Effector memory CD4-positive, alpha-beta T cell (primary cell): ENCODE measurements at regions not wholly inside any gene's neighbourhood (a gene's known extent, or its start where the extent isn't known, plus 50 kb on each side); places are given as distances from the start of the nearest gene placed in this dataset.

ENCODE experiments used
- DNase-seq, 3 donors: peaks; one replicate each; pipeline ENCODE4 v3.0.0-alpha.2; 2020
- H3K27ac ChIP-seq: 2 replicates; pipeline ENCODE4 v1.7.0; 2013; ENCODE audit warnings: mild to moderate bottlenecking, low read length, moderate library complexity; ENCODE audit not compliant: insufficient read depth, poor library complexity, severe bottlenecking
- H3K27me3 ChIP-seq: replicated peaks from 2 replicates; pipeline ENCODE4 v1.7.0; 2013; ENCODE audit warnings: mild to moderate bottlenecking, low read length; ENCODE audit not compliant: insufficient read depth, control insufficient read depth, poor library complexity, severe bottlenecking
- H3K36me3 ChIP-seq: 2 replicates; pipeline ENCODE4 v1.7.0; 2013; ENCODE audit warnings: mild to moderate bottlenecking, low read length, moderate library complexity; ENCODE audit not compliant: control insufficient read depth, insufficient read depth
- H3K4me1 ChIP-seq: 2 replicates; pipeline ENCODE4 v1.7.0; 2013; ENCODE audit warnings: low read length, mild to moderate bottlenecking; ENCODE audit not compliant: control insufficient read depth, insufficient read depth, poor library complexity, severe bottlenecking
- H3K4me3 ChIP-seq: 2 replicates; pipeline ENCODE4 v1.7.0; 2013; ENCODE audit warnings: low read length, low read depth, mild to moderate bottlenecking; ENCODE audit not compliant: insufficient read depth, poor library complexity, severe bottlenecking
- H3K9me3 ChIP-seq: 2 replicates; pipeline ENCODE4 v1.7.0; 2013; ENCODE audit warnings: mild to moderate bottlenecking, low read length, moderate library complexity; ENCODE audit not compliant: control insufficient read depth

DNA sequence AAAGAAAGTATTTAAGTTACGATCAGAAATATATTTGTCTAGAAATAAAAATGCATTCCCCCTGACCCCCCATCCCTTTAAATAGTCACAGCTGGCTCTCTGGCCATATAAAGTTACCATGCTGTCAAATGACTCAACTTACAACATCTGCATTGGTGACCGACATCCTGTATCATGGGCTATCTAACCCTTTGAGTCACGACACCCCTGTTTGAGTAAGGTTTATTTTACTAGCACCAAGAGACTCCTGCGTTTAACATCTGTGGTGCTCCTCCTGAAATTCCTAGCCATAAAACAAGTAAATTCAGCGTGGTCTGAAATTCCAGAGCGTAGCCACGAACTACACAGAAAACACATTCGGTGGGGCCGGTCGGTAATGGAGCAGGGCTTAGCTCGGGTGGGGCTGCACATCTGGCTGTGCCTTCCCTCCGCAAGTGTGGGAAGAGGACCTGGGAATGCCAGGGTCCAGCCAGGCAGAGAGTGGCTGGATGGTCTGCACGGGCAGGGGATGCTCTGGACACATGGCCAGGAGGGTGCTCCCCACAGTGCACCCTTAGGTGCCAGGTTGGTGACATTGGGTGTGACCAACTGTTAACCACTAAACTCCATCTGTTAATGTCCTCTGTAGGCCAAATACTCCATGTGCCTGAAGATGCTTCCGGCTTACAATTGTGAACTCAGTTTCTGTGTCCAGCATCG lies 53.0 kb upstream of the CLDN14 start:
- Histone ChIP-seq H3K4me1 (no peaks in the 10 kb centered on the region), H3K27ac (no peak overlapping the region), H3K27me3 (no peaks in the 10 kb centered on the region), H3K9me3 (no peaks in the 10 kb centered on the region), H3K36me3 (no peaks in the 10 kb centered on the region), H3K4me3 (no peak overlapping the region)
- DNase-seq: no peak

GRCh38 chr21:36533468-36533848 lies 53.5 kb upstream of the CLDN14 start:
- Histone ChIP-seq H3K4me1 (no peaks in the 10 kb centered on the region), H3K27me3 (no peaks in the 10 kb centered on the region), H3K9me3 (no peaks in the 10 kb centered on the region), H3K4me3 (no peak overlapping the region), H3K36me3 (no peaks in the 10 kb centered on the region), H3K27ac (no peak overlapping the region)
- DNase-seq: no peak

GRCh38 chr21:36534656-36535055 lies 54.7 kb upstream of the CLDN14 start:
- no peaks in the 10 kb centered on the region for H3K36me3 ChIP-seq
- H3K27me3 ChIP-seq: no peaks in the 10 kb centered on the region
- H3K4me3 ChIP-seq: no peak overlapping the region
- no peak overlapping the region for H3K27ac ChIP-seq
- DNase-seq: no peak
- H3K4me1 ChIP-seq: no peaks in the 10 kb centered on the region
- H3K9me3 ChIP-seq: no peaks in the 10 kb centered on the region

GRCh38 chr21:36535618-36536241 lies 55.8 kb upstream of the CLDN14 start:
- no peaks in the 10 kb centered on the region for H3K36me3 ChIP-seq
- H3K9me3 ChIP-seq: no peaks in the 10 kb centered on the region
- no peak for DNase-seq
- no peaks in the 10 kb centered on the region for H3K27me3 ChIP-seq
- no peaks in the 10 kb centered on the region for H3K4me1 ChIP-seq
- H3K4me3 ChIP-seq: no peak overlapping the region
- no peak overlapping the region for H3K27ac ChIP-seq

GRCh38 chr21:36538761-36539160 lies 58.8 kb upstream of the CLDN14 start:
- Histone ChIP-seq H3K4me3 (no peak overlapping the region), H3K27ac (no peak overlapping the region), H3K4me1 (no peaks in the 10 kb centered on the region), H3K36me3 (no peaks in the 10 kb centered on the region), H3K27me3 (no peaks in the 10 kb centered on the region), H3K9me3 (no peaks in the 10 kb centered on the region)
- DNase-seq: no peak

- DNase-seq: no peak
- no peaks in the 10 kb centered on the region for H3K4me1 ChIP-seq
- H3K9me3 ChIP-seq: no peaks in the 10 kb centered on the region
- H3K27me3 ChIP-seq: no peaks in the 10 kb centered on the region
- H3K27ac ChIP-seq: no peak overlapping the region
- no peaks in the 10 kb centered on the region for H3K36me3 ChIP-seq
- no peak overlapping the region for H3K4me3 ChIP-seq
Measured at GRCh38 chr21:36539434-36540150, 59.7 kb upstream of the CLDN14 start.

DNA sequence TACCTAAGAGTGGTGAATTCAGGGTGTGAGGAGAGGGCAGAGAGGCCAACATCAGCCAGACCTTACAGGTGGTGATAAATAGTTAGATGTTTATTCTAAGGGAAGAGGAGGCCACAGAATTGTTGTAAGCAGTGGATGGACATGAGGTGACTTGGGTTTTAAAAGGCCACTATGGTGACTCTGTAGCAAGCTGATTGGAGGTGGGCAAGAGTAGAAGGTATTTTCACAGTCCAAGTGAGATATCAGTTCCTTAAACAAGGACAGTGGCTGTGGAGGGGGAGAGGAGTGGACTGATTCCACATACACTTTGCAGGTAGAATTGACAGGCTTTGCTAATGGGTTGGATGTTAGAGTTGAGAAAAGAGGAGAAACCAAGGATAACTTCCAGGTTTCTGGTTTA lies 60.8 kb upstream of the CLDN14 start:
- Histone ChIP-seq H3K9me3 (no peaks in the 10 kb centered on the region), H3K4me3 (no peak overlapping the region), H3K27me3 (no peaks in the 10 kb centered on the region), H3K27ac (no peak overlapping the region), H3K36me3 (no peaks in the 10 kb centered on the region), H3K4me1 (no peaks in the 10 kb centered on the region)
- no peak for DNase-seq

GRCh38 chr21:36541721-36542139 lies 61.8 kb upstream of the CLDN14 start:
- no peaks in the 10 kb centered on the region for H3K36me3 ChIP-seq
- no peak overlapping the region for H3K27ac ChIP-seq
- H3K9me3 ChIP-seq: no peaks in the 10 kb centered on the region
- H3K4me3 ChIP-seq: no peak overlapping the region
- no peaks in the 10 kb centered on the region for H3K27me3 ChIP-seq
- no peak for DNase-seq
- no peaks in the 10 kb centered on the region for H3K4me1 ChIP-seq

GRCh38 chr21:36542312-36543101 lies 62.6 kb upstream of the CLDN14 start:
- H3K4me1 ChIP-seq: no peaks in the 10 kb centered on the region
- H3K27me3 ChIP-seq: no peaks in the 10 kb centered on the region
- DNase-seq: no peak

More at GRCh38 chr21:36542312-36543101, 62.6 kb upstream of the CLDN14 start:
- Histone ChIP-seq H3K9me3 (no peaks in the 10 kb centered on the region), H3K4me3 (no peak overlapping the region), H3K27ac (no peak overlapping the region), H3K36me3 (no peaks in the 10 kb centered on the region)
